ENCODE measurements at regions not wholly inside any gene's neighbourhood (a gene's known extent, or its start where the extent isn't known, plus 50 kb on each side); places are given as distances from the start of the nearest gene placed in this dataset.
"Not testable (repeated sequence)": the region's sequence is repeated elsewhere in the genome, so short reads cannot be mapped to it uniquely, and the experiment has no call there.

DNA sequence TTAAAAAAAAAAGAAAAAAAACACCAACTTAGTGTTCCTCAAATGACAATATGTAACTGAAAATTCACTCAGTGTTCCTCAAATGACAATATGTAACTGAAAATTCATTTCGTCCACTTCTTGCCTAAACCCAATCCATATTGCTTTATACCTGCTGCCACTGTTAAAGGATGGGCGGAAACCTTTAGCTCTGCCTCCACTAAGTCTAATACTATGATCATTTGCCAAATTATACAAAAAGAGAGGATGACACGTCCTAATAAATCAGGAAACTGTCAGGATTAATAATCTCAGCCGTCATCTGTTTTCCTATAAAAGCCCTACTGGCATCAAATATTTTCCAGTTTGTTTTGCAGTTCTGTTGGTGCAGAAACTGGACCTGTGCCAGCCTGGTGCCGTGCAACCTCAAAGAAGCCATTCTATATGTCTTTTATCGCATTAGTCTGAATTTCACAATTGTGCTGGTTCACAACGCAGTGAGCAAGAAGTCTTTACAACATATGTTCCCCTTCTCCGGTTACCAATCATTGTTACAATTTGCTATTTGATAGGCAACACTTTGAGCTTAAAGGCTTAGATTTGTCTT is 160.4 kb upstream of the KCNH8 start:
- no peak for DNase-seq (ENCODE audit: low spot score)

DNA sequence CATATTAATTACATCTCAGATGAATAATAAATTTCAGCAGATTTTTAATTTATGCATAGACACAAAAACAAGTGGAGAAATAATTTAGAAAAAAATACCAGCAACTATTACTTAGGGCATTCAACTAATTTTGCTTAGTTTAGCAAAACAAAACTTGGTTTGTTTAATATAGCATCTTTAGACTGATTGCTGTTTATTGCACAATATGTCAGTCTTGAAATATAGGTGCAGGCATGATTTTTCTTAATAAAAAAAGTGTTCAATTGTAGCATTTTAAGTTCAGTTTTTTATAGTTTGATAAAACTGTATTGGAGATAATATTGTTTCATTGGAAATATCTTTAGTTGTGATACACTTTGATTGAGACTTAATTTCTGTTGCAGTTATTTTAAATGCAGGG is 161.2 kb upstream of the KCNH8 start:
- DNase-seq (ENCODE audit: low spot score): no peak

DNA sequence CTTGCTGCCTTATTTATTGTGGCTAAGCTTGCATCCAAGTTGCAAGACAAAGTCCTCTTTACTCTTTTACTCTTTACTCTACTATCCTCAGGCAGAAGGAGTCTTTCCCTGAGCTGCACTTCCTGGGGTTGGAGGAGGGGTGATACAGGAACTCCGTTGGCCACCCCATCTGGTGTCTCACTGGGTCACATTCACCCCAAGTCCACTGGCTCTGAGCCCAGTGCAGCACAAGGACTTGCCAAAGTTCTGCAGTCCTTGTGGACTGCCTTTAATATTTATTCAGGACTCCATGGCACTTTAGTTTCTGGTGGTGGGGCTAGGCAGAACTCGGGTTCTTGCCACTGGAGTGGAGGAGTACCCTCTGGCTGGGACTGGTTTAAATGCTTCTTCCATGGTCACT is 165.4 kb upstream of the KCNH8 start:
- DNase-seq (ENCODE audit: low spot score): no peak

DNA sequence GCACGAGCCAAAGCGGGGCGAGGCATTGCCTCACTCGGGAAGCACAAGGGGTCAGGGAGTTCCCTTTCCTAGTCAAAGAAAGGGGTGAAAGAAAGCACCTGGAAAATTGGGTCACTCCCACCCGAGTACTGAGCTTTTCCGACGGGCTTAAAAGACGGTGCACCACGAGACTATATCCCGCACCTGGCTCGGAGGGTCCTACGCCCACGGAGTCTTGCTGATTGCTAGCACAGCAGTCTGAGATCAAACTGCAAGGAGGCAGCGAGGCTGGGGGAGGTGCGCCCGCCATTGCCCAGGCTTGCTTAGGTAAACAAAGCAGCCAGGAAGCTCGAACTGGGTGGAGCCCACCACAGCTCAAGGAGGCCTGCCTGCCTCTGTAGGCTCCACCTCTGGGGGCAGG is 172.2 kb upstream of the KCNH8 start:
- DNase-seq (ENCODE audit: low spot score): not testable (repeated sequence)

DNA sequence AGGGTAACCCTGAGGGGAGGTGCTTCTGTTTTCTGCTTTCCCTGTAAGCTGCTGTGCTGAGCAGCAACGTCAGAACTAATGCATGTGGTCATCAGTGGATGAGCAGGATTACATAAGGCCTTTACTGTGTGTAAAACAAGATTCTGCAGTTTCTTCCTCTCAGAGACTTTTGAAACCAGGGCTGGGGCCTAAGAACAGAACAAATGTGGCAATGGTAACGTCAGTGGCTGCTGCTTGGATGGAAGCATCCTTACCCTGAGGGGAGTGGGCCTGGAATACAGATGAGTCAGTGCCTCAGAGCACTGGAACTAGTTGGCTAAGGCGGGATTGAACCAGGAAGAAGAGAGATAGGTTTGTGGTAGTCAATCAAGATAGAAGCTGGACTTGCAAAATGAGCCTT is 180.2 kb upstream of the KCNH8 start:
- no peak for DNase-seq (ENCODE audit: low spot score)

DNA sequence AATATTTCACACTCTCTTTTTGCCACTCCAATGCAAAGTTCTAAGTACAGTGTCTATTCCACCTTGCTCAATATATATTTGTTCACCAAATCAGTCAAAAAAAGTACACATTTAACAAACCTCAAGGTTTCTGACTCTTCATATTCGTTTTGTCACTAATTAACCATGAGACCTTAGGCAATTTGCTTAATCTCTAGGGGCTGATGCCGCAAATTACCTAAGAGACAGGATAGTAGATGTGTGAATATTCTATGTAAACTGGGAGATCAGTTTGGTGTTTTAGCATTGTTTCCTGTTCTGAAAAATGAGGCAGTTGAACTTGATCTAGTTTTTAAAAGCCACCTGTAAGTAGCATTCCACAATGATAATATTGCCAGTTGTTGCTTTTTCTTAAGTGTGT is 182.5 kb upstream of the KCNH8 start:
- DNase-seq (ENCODE audit: low spot score): no peak

DNA sequence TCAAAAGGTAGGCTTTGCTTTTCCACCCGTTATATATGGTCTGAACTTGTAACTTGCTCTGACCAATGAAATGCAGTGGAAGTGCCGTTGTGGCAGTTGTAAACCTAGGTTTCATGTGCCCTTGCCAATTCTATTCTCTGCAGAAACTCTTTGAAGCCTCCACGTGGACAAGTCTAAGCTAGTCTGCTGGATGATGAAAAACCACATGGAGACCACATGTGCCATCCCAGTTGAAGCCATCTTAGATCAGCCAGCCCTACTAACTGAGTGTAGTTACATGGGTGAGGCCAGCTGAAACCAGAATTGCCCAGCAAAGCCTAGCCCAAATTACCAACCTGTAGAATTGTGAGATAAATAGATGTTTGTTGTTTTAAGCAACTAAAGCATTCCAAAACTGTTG is 183.7 kb upstream of the KCNH8 start:
- no peak for DNase-seq (ENCODE audit: low spot score)

DNA sequence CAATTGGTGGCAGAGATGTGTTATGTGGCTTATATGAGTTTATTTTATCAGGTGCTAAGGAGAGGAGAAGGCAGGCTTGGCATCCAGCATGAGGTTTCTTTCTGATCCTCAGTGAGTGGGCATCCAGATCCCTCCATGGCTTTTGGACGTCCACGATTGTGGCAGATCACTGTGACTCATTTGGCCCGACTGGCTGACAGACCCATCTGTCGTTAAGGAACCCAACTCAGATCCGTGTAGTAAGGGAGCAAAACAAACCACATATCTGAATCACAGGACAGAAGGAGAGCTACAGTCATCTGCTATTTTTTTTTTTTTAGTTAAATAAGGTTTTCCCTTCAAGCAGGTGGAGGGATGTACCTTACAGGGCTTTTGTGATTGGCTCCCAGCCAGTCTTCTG is 197.0 kb upstream of the KCNH8 start:
- DNase-seq (ENCODE audit: low spot score): no peak

DNA sequence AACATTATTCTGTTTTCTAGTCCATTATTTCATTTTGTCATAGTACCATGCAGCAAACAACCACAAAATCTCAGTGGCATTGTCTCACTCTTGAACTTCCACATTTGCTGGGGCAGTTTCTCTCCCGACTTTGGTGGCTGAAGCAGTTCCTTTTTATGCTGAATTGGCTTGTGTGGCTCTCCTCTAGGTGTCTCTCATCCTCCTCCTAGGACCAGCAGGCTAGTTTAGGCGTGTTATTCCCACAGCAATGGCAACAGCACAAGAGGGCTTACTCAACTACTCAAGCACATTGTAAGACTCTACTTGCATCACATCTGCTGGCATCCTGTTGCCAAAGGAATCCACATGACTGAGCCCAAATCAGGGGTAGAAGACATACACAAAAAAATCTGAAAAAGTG is 201.8 kb upstream of the KCNH8 start:
- no peak for DNase-seq (ENCODE audit: low spot score)

DNA sequence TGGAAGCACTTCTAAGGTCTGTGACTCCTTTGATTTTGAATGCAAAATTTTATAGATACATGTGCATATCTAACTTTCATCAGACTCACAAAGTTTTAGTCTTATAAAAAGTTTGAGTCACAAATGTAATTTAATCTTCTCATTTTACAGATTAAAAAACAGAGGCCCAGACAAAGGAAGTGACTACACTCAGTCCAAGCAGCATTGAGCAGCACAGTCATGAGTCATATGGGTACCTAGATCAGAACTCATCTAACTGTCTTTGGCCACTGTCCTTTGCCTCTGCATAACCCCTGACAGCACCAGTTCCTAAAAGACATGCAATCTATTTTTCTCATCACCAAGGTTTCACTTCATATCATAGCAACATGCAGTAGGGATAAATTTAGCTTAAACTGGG is 210.7 kb upstream of the KCNH8 start:
- DNase-seq (ENCODE audit: low spot score): no peak

DNA sequence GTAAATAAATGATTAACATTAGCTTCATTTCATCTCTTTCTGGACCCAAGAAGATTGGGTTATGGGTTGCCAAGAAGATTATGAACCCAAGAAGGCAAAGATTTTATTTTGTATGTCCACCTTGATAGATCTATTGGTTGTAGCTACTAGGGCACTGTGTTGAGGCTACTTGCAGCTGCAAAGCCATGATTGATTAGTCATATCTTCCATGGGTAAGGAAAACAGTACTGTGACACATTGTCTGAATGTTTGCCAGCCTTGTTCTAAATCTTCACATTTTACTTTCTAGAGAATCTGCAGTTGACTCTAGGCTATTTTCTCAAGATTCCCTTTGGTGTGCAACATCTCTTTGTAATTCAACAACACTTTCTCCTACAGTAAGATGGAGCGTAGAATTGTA is 229.2 kb upstream of the KCNH8 start:
- DNase-seq (ENCODE audit: low spot score): no peak

DNA sequence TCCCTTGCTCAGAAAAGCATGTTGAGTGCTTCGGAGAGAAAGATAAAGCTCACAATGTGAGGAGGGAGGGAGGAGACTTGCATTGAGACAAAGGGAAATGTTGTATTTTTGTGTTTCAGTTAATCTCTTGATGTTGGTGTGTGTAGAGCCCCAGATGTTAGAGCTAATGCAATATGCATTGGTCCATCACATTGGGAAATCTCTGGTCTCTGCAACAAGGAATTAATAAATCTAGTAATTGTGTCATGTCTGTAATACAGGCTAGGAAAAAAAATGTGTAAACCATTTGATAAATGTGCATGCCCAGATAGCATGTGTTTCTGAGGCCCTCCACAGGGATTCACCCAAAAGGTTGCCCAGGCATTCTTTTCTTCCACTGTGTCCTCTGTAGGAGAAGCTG is 230.4 kb upstream of the KCNH8 start:
- DNase-seq (ENCODE audit: low spot score): no peak

DNA sequence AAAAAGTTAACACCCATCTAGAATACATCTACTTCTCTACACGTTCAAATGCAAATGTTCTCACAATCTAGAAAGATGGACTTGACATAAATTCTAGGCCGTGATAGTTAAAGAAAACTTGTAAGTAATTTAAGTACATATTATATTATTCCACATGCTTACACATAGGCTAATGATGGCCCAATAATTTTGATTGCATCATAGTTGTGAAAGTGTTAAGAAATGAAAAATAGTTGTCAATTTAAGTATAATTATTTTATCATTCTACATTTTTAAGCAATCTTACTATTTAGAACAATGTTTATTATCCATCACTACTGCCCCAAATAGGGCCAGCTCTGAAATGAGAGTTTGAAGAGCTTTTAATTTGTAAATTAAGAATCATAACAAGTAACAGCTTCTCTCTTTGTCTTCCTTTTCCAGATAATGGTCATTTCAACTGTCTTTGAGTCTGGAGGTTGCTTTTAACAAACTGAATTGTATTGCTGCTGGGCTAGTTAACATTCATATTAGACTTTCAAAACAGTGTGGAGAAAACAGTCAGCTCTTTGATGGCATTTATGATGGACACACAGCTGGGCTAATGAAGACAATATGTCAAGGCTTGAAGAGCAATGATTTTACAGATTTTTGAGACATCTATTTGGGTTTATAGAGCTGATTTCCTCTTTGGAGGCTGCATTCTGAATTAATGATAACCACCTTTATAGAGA is 246.1 kb upstream of the KCNH8 start:
- DNase-seq (ENCODE audit: low spot score): no peak

DNA sequence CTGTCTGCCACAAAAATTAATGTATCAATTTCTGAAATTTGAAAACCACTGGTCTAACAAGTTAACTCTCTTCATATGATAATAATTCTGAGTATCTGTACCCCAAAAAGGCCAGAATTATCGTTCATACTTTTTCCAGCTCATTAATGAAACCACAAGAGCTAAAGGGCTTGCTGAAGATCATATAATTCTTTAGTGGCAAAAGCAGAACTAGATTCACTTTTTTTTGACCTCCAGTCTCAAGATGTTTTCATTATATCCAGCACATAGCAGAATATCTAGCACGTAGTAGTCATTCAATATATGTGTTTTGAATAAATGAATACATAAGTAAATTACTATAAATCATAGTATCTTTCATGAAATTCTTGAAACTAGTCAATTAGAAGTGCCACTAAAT is 246.7 kb upstream of the KCNH8 start:
- DNase-seq (ENCODE audit: low spot score): no peak

DNA sequence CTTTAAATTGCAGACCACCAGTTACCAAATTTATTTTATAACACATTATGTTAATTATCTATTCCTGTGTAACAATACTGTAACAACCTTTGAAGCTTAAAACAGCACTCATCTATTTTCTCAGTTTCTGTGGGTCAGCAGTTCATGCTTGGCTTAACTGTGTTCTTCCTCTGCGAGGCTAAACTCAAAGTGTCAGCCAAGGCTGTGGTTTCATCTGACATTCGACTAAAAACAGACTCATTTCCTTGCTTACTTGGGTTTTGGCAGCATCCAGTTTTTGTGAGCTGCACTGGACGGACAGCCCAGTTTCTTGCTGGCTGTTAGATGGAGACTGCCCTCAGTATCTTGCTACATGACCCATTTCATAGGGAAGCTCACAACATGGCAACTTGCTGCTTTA is 247.3 kb upstream of the KCNH8 start:
- DNase-seq (ENCODE audit: low spot score): no peak

DNA sequence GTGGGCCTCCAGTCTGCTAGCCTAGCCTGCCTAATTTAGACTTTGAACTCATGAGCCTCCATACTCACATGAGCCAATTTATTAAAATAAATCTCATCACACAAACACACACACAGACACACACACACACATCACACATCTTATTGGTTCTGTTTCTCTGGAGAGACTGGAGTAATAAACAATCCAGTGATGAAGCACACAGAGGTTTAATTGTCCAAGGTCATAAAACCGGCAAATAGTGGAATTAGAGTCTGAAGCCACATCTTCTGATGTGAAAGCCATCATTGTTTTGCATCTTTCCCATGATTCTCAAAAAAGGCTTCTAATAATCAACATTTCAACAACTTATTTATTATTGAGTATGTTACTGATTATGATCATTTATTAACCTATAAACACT is 249.4 kb upstream of the KCNH8 start:
- DNase-seq (ENCODE audit: low spot score): no peak

DNA sequence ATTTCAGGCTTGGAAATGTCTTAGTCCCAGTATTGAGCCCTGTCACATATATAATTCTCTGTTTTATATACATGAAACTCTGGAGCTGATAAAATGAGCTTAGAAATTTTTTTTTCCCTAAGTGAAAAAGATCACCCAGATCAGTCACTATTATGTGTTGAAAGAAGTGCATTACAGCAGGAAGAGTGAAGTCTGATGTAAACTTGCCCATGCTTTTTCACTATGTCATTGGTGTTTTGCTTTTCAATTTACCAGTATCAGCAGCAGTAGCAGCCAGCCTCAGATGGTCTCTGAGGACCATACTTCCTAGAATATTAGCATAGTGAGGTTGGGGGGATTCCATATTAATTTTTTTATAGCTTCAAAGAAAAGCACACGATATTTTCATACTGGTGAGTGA is 255.6 kb upstream of the KCNH8 start:
- no peak for DNase-seq (ENCODE audit: low spot score)

DNA sequence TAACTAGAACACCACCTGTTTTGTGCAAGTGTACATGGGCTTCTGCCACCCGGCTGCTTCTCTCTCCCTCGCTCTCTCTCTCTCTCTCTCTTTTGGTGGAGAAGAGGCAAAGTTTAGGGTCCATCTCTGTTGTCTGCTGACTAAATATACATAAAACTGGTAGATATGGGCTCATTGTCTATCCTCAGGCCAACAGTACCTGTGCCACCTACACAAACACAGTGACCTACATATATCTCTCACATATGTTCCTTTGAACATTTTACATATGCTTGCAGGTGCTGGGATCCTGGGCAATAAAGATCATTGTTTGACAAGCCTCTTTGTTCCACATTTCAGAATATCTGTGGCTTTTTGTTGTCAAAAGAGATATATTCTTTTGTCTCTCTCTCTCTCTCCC is 256.3 kb upstream of the KCNH8 start:
- no peak for DNase-seq (ENCODE audit: low spot score)

DNA sequence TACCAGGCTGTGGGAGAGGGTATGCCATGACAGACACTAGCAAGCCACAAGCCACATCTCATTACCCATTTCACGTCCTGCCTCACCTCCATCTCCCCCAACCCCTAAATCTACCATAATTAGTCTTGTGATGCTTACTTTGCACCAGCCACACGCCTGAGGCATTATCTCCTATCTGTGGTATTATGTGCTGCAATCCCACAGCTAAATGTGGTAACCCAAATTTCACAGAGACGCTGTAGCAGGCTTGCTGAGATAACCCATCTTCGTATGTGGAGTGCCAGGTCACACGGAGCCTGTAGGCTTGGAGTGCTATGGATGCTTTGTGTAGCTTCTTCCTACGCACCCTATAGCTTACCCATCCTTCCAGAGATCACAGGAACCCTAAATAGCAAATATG is 256.7 kb upstream of the KCNH8 start:
- DNase-seq (ENCODE audit: low spot score): no peak

DNA sequence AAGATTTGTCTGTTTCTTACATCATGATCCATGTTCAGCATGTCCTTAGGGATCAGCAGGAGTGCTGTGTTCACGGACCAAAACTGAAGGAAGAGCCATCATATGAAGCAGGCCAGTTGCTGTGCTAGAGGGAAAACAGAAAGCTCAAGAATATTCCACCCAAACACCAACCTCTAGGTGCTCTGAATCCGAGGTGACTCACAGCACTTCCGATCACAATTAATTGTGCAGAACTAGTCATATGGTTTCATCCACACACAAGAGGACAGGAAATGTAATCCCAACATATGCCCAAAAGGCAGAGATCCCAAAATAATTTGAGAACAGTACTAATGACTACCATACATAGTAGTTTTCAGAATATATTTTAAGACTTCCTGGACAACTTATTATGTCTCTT is 257.9 kb upstream of the KCNH8 start:
- DNase-seq (ENCODE audit: low spot score): peak; percentile 2

DNA sequence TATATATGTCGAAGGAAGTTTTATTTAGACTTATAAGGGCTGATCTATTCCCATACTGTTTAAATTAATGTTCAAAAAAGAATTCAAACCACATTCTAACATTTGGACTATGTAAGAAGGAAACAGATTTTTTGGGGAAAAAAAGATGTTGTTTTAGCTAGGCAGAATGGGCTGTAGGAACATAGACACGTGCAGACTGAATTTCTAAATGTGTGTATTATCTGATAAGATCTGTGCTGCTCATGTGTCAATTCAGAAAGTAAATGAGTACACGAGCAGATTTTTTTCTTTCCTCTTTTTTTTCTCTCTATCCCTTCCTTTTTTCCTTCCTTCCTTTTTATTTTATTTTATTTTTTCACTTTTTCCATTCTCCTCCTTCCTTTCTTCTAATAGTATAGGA is 259.5 kb upstream of the KCNH8 start:
- no peak for DNase-seq (ENCODE audit: low spot score)

DNA sequence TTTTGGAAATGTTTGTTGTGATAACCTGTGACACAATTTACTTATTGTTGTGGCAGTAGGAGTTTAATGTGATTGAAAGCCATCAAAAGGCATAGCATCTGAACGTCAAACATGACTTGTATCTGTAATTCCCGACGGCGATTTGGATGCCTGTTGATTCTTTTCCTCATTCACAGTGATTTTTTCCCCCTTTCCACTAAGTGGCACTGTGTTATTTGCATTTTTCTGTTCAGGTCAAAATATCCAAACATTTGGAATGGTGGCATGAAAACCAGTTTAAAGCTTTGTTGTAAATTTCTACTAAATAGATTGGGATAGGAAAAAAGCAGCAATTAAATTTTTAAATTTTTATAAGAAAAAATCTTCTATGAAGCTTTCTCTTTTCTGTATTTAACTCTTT is 259.9 kb upstream of the KCNH8 start:
- no peak for DNase-seq (ENCODE audit: low spot score)

DNA sequence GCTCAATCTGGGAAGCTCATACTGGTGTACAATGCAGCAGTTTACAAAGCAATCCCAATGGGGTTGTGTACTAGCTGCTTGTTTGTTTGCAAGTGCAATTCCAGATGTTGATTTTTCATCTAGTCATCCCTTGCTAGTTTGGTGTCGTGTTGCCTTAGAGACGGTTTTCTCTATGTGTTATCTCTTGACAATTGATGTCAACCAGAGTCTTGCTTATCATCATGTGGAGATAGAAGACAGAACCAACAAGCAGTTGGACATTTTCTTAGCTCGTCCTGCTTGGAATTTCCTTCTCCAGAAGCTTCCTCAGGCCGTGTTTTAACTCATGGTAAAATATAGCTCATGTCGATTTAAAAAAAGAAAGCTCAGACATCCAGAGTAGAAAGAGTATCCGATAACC is 262.0 kb upstream of the KCNH8 start:
- DNase-seq (ENCODE audit: low spot score): no peak

DNA sequence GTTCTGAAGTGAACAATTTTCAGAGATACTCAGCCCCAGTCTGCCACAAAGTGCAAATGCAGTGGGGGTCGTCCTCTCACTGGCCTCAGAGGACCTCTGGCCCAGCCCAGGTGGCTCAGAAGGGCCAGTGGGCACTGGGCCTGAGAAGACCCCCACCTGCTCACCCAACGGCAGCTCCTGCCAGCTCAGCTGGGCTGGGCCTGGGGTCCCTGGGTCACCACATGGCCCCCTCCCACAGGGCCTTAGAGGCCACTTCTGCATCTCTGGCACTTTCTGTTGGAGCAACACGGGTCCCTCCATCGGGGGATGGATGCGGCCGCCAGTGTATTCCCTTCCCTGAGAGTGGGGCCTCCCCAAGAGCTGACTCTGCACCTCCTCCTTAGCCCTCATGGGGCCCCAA is 262.7 kb upstream of the KCNH8 start:
- no peak for DNase-seq (ENCODE audit: low spot score)

Measured in H4 (cell line).